OCI-LY7 (cell line): ENCODE measurements at regions not wholly inside any gene's neighbourhood (a gene's known extent, or its start where the extent isn't known, plus 50 kb on each side); places are given as distances from the start of the nearest gene placed in this dataset.

ENCODE experiments used
- CTCF ChIP-seq: fragments of 200-600 bp; sonication (generic); conservative IDR thresholded peaks from 2 replicates; pipeline ENCODE4 v1.5.1; 2014; ENCODE audit warnings: mild to moderate bottlenecking, antibody characterized with exemption, low read length, moderate library complexity, mixed read lengths
- EZH2phosphoT487 ChIP-seq: fragments of 200-600 bp; sonication (generic); IDR thresholded peaks from 2 replicates; pipeline ENCODE4 v1.6.1; 2018; ENCODE audit warnings: low read depth, borderline replicate concordance, mild to moderate bottlenecking, mixed run types, antibody characterized with exemption, low read length, moderate library complexity, mixed read lengths

- TF ChIP-seq CTCF = no peak
- no peak for TF ChIP-seq EZH2phosphoT487
Measured at GRCh38 chr6:22754061-22754460, 184.7 kb downstream of the HDGFL1 start.
